ENCODE measurements at regions not wholly inside any gene's neighbourhood (a gene's known extent, or its start where the extent isn't known, plus 50 kb on each side); places are given as distances from the start of the nearest gene placed in this dataset.

DNA sequence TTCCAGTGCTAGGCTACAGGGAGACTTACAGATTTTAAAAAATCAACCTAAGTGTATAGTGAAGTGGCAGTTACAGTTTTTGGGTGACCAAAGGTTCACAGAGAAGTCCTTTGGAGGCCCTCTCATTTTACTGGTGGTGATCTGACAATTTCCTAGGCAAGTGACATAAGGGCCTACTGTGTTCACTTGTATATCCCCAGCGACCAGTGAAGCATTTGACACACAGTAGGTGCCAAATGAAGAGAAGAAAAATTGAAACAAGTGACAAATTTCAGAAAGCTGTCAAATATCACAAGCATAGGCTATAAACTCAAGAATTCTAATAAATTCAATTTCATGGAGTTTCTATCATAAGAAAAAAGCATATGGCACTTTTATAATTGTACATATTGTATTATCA, 89.5 kb downstream of the RPL22L1 start:
- no peak overlapping the region for H3K4me3 ChIP-seq (ENCODE audit: control insufficient read depth in 2 of 3, extremely low read depth in 1 of 3, insufficient read depth in 2 of 3, low read depth in 1 of 3, low read length in 3 of 3)
- TF ChIP-seq EZH2 (IDR thresholded peaks at IDR 0.05; ENCODE audit: low read length) = no peak
- TF ChIP-seq, protein P1, sequence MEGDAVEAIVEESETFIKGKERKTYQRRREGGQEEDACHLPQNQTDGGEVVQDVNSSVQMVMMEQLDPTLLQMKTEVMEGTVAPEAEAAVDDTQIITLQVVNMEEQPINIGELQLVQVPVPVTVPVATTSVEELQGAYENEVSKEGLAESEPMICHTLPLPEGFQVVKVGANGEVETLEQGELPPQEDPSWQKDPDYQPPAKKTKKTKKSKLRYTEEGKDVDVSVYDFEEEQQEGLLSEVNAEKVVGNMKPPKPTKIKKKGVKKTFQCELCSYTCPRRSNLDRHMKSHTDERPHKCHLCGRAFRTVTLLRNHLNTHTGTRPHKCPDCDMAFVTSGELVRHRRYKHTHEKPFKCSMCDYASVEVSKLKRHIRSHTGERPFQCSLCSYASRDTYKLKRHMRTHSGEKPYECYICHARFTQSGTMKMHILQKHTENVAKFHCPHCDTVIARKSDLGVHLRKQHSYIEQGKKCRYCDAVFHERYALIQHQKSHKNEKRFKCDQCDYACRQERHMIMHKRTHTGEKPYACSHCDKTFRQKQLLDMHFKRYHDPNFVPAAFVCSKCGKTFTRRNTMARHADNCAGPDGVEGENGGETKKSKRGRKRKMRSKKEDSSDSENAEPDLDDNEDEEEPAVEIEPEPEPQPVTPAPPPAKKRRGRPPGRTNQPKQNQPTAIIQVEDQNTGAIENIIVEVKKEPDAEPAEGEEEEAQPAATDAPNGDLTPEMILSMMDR (optimal IDR thresholded peaks at IDR 0.05 in 1 of 3, IDR thresholded peaks at IDR 0.05 in 1 of 3, conservative IDR thresholded peaks at IDR 0.05 in 1 of 3; ENCODE audit: extremely low read depth in 1 of 3, insufficient read depth in 2 of 3, low read length in 3 of 3) = no peak
- H3K9me3 ChIP-seq (ENCODE audit: control insufficient read depth, low read depth, low read length) = no peaks in the 10 kb centered on the region
- H3K4me2 ChIP-seq (ENCODE audit: control insufficient read depth, extremely low read depth, insufficient read depth, low read depth, low read length) = no peak overlapping the region
- FAIRE-seq (no peak), DNase-seq (ENCODE audit: low read depth, low spot score) (no peak)
- no peak overlapping the region for H3K9ac ChIP-seq (ENCODE audit: control insufficient read depth, extremely low read depth, insufficient read depth, low read length)
- no peaks in the 10 kb centered on the region for H3K27me3 ChIP-seq (ENCODE audit: control insufficient read depth, extremely low read depth, insufficient read depth, low read length)
- H3K9me1 ChIP-seq (ENCODE audit: control insufficient read depth, extremely low read depth, insufficient read depth, low read length) = no peaks in the 10 kb centered on the region
- H3K27ac ChIP-seq (ENCODE audit: control insufficient read depth, insufficient read depth, low read length) = no peak overlapping the region
- no peak overlapping the region for H2AFZ ChIP-seq (ENCODE audit: control insufficient read depth, low read length)
- no peaks in the 10 kb centered on the region for H4K20me1 ChIP-seq (ENCODE audit: control insufficient read depth, extremely low read depth, insufficient read depth, low read length)
- H3K4me1 ChIP-seq (ENCODE audit: control insufficient read depth, extremely low read depth, insufficient read depth, low read length) = peaks cover 3% of the 10 kb centered on the region
- dilution Hi-C loops (cut with MboI; ENCODE audit: extremely low pct_ligation_motif_present, low sequenced_read_pairs) = no loop called here
- H3K79me2 ChIP-seq (ENCODE audit: control insufficient read depth, insufficient read depth, low read length) = no peaks in the 10 kb centered on the region
- no peaks in the 10 kb centered on the region for H3K36me3 ChIP-seq (ENCODE audit: control insufficient read depth in 2 of 2, extremely low read depth in 1 of 2, insufficient read depth in 2 of 2, low read length in 2 of 2)

DNA sequence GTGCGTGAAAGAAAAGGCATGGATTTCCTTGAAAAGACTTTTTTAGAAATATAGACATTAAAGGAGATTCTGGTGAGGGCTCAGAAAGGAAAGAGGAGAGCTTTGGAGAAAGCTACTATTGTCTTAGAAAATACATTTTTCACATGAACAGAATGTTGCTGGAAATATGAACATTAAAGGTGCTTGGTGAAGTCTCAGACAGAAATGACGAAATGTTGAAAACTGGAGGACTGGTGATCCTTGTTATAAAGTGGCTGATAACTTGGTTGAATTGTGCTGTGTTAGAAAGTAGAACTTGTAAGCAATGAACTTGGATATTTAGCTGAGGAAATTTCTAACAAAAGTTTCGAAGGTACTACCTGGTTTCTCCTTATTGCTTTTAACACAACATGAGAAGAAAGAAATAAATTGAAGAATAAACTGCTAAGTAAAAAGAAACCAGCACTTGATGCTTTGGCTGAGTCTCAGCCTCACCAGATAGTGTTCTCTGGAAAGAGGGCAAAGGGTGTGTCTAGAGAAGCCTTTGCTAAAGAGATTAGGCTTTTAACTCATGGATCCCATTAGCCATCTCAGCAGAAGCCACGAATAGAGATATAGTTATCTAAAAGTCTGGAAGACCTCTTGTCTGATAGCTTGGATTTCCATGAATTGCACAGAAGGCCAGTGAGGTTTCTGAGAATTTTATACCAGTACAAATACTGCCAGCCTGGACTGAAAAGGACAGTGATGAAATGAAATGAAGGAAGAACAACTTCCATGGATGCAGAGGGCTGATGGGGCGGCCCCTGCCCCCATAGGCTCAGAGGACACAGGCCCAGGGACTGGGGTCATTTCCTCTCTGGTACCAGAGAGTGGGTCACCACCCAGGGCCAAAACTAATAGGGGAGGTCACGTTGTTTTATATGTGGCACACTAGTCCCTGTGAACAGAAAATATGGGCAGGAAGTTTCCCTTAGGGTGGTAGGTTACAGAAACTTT, 91.5 kb downstream of the RPL22L1 start:
- Histone ChIP-seq H2AFZ (ENCODE audit: control insufficient read depth, low read length) (no peak overlapping the region), H3K27ac (ENCODE audit: control insufficient read depth, insufficient read depth, low read length) (no peak overlapping the region), H3K79me2 (ENCODE audit: control insufficient read depth, insufficient read depth, low read length) (no peaks in the 10 kb centered on the region), H4K20me1 (ENCODE audit: control insufficient read depth, extremely low read depth, insufficient read depth, low read length) (no peaks in the 10 kb centered on the region), H3K36me3 (ENCODE audit: control insufficient read depth in 2 of 2, extremely low read depth in 1 of 2, insufficient read depth in 2 of 2, low read length in 2 of 2) (no peaks in the 10 kb centered on the region), H3K27me3 (ENCODE audit: control insufficient read depth, extremely low read depth, insufficient read depth, low read length) (no peaks in the 10 kb centered on the region), H3K4me3 (ENCODE audit: control insufficient read depth in 2 of 3, extremely low read depth in 1 of 3, insufficient read depth in 2 of 3, low read depth in 1 of 3, low read length in 3 of 3) (no peak overlapping the region), H3K9ac (ENCODE audit: control insufficient read depth, extremely low read depth, insufficient read depth, low read length) (no peak overlapping the region), H3K4me1 (ENCODE audit: control insufficient read depth, extremely low read depth, insufficient read depth, low read length) (peaks cover 3% of the 10 kb centered on the region), H3K9me3 (ENCODE audit: control insufficient read depth, low read depth, low read length) (no peaks in the 10 kb centered on the region), H3K4me2 (ENCODE audit: control insufficient read depth, extremely low read depth, insufficient read depth, low read depth, low read length) (no peak overlapping the region), H3K9me1 (ENCODE audit: control insufficient read depth, extremely low read depth, insufficient read depth, low read length) (no peaks in the 10 kb centered on the region)
- dilution Hi-C loops (cut with MboI; ENCODE audit: extremely low pct_ligation_motif_present, low sequenced_read_pairs) = no loop called here
- no peak for FAIRE-seq
- DNase-seq (ENCODE audit: low read depth, low spot score) = no peak
- TF ChIP-seq EZH2 (IDR thresholded peaks at IDR 0.05; ENCODE audit: low read length) = no peak
- TF ChIP-seq, protein P1 (optimal IDR thresholded peaks at IDR 0.05 in 1 of 3, IDR thresholded peaks at IDR 0.05 in 1 of 3, conservative IDR thresholded peaks at IDR 0.05 in 1 of 3; ENCODE audit: extremely low read depth in 1 of 3, insufficient read depth in 2 of 3, low read length in 3 of 3) = no peak
